ENCODE measurements at regions not wholly inside any gene's neighbourhood (a gene's known extent, or its start where the extent isn't known, plus 50 kb on each side); places are given as distances from the start of the nearest gene placed in this dataset.
"Not testable (repeated sequence)": the region's sequence is repeated elsewhere in the genome, so short reads cannot be mapped to it uniquely, and the experiment has no call there.

GRCh38 chrX:68994135-68994890 is 165.5 kb downstream of the EFNB1 start:
- DNase-seq = no peak

GRCh38 chrX:68992821-68993397 is 164.1 kb downstream of the EFNB1 start:
- no peak for DNase-seq

GRCh38 chrX:68991691-68992345 is 163.0 kb downstream of the EFNB1 start:
- no peak for DNase-seq

GRCh38 chrX:68990948-68991347 is 162.1 kb downstream of the EFNB1 start:
- DNase-seq = no peak

GRCh38 chrX:68989865-68990606 is 161.2 kb downstream of the EFNB1 start:
- DNase-seq = no peak

- DNase-seq = no peak
These were observed 160.6 kb downstream of the EFNB1 start for GRCh38 chrX:68989456-68989855.

GRCh38 chrX:68988865-68989264 is 160.0 kb downstream of the EFNB1 start:
- no peak for DNase-seq

GRCh38 chrX:68985135-68985755 is 156.4 kb downstream of the EFNB1 start:
- no peak for DNase-seq

- no peak for DNase-seq
These were observed 154.4 kb downstream of the EFNB1 start for GRCh38 chrX:68983004-68983857.

- DNase-seq = no peak
These were observed 153.7 kb downstream of the EFNB1 start for GRCh38 chrX:68982476-68982875.

- DNase-seq = no peak
These were observed 152.2 kb downstream of the EFNB1 start for GRCh38 chrX:68980906-68981616.

- DNase-seq = no peak
These were observed 149.8 kb downstream of the EFNB1 start for GRCh38 chrX:68978655-68979054.

GRCh38 chrX:68978255-68978654 is 149.4 kb downstream of the EFNB1 start:
- DNase-seq = no peak

GRCh38 chrX:68953331-68953730 is 124.5 kb downstream of the EFNB1 start:
- no peak for DNase-seq

GRCh38 chrX:68951942-68952619 is 123.3 kb downstream of the EFNB1 start:
- not testable (repeated sequence) for DNase-seq

- no peak for DNase-seq
These were observed 122.1 kb downstream of the EFNB1 start for GRCh38 chrX:68950937-68951336.

GRCh38 chrX:68947882-68948605 is 119.2 kb downstream of the EFNB1 start:
- no peak for DNase-seq

- DNase-seq = no peak
These were observed 116.9 kb downstream of the EFNB1 start for GRCh38 chrX:68945603-68946228.

GRCh38 chrX:68945081-68945602 is 116.3 kb downstream of the EFNB1 start:
- DNase-seq = no peak

All from activated CD4-positive, alpha-beta T cell treated with anti-CD3 and anti-CD28 coated beads for 4 hours (primary cell).